ENCODE measurements at regions not wholly inside any gene's neighbourhood (a gene's known extent, or its start where the extent isn't known, plus 50 kb on each side); places are given as distances from the start of the nearest gene placed in this dataset.

DNA sequence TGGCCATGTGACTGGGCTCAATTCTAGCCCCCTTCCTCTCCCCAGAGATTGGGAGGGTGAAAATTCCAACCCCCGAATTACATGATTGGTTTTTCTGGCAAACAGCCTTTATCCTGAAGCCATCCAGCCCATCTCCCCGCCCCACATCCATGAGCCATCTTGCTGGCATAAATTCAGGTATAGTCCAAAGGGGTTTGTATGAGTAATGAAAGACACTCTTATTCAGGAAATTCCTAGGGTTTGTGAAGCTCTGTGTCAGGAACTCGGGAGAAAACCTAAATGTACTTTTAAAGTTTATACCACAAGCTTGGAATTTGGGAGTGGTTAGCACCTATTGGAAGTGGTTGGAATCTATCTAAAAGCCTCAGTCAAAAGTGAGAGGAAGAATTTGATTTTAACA, 80.6 kb upstream of the SIMC1 start:
- intact Hi-C loops (cut with micrococcal nuclease; ENCODE audit: unreplicated experiment) = no loop called here
- ChIA-PET POLR2A (no interaction called here), CTCF (ENCODE audit: low intra/inter-chr PET ratio, low total read pairs) (no interaction called here)
- Histone ChIP-seq H2AFZ (ENCODE audit: low read length) (no peak overlapping the region), H3K9ac (ENCODE audit: insufficient read depth, low read depth, low read length) (no peak overlapping the region), H4K20me1 (ENCODE audit: insufficient read depth, low read length) (no peaks in the 10 kb centered on the region), H3K4me1 (ENCODE audit: insufficient read depth, low read length) (no peaks in the 10 kb centered on the region), H3K79me2 (ENCODE audit: insufficient read depth, low read length) (no peaks in the 10 kb centered on the region), H3K27me3 (ENCODE audit: control insufficient read depth in 1 of 2, insufficient read depth in 2 of 2, low read length in 2 of 2) (peaks cover 0 to 6% of the 10 kb centered on the region in 2 experiments; a peak in 1 of 5 replicates), H3K27ac (ENCODE audit: extremely low read length, insufficient read depth, low read length) (no peak overlapping the region), H3K36me3 (replicated peaks in 1 of 2; ENCODE audit: control insufficient read depth in 1 of 2, insufficient read depth in 2 of 2, low read length in 2 of 2) (no peaks in the 10 kb centered on the region), H3K4me3 (replicated peaks in 1 of 3; ENCODE audit: insufficient read depth in 1 of 3, low read depth in 2 of 3, low read length in 3 of 3) (no peak overlapping the region), H3K4me2 (ENCODE audit: low read depth, low read length) (no peak overlapping the region), H3K9me3 (ENCODE audit: low read length) (no peaks in the 10 kb centered on the region)
- ATAC-seq (no peak), DNase-seq (ENCODE audit: low spot score) (no peak), FAIRE-seq (no peak)
- in situ Hi-C loops (cut with HindIII; ENCODE audit: extremely low pct_ligation_motif_present, low pct_unique_long_range_greater_than_20kb) = no loop called here
- WGBS (ENCODE audit: low lambda C conversion rate) = 21% methylated on average over 3 of the region's 3 CpGs
- TF ChIP-seq TMF1 (CRISPR knock-in tag; IDR thresholded peaks at IDR 0.05; ENCODE audit: low read depth) (no peak), AKAP8 (CRISPR knock-in tag; IDR thresholded peaks at IDR 0.05) (no peak), CCDC6 (CRISPR knock-in tag; IDR thresholded peaks at IDR 0.05) (no peak), ZNF432 (CRISPR knock-in tag; IDR thresholded peaks at IDR 0.05; ENCODE audit: borderline replicate concordance) (no peak), GATA4 (IDR thresholded peaks at IDR 0.05; ENCODE audit: borderline replicate concordance, low read depth) (no peak), ZNF672 (CRISPR knock-in tag; IDR thresholded peaks at IDR 0.05) (no peak), JUNB (CRISPR knock-in tag; IDR thresholded peaks at IDR 0.05; ENCODE audit: borderline replicate concordance) (no peak), SMAD3 (CRISPR knock-in tag; IDR thresholded peaks at IDR 0.05) (no peak), ZBTB10 (CRISPR knock-in tag; IDR thresholded peaks at IDR 0.05; ENCODE audit: borderline replicate concordance) (no peak)
- TF ChIP-seq, protein P1, sequence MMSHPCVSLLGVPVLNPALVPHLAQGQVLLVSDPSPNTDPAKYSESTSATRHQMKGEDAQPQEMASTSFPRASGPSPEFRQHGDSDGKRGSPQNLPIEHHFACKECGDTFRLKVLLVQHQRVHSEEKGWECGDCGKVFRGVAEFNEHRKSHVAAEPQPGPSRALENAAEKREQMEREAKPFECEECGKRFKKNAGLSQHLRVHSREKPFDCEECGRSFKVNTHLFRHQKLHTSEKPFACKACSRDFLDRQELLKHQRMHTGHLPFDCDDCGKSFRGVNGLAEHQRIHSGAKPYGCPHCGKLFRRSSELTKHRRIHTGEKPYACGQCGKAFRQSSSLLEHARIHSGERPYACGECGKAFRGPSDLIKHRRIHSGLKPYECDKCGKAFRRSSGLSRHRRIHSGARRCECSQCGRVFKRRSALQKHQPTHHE (CRISPR knock-in tag; IDR thresholded peaks at IDR 0.05; ENCODE audit: borderline replicate concordance) = no peak
- BruUV-seq (replicated peaks) = no TSS peak

All from HepG2 (cell line).